Neural progenitor cell (in vitro differentiated cells): ENCODE measurements at regions not wholly inside any gene's neighbourhood (a gene's known extent, or its start where the extent isn't known, plus 50 kb on each side); places are given as distances from the start of the nearest gene placed in this dataset.

Experiments
- DNase-seq: peaks from one replicate; pipeline ENCODE4 v3.0.0-alpha.2; 2016; ENCODE audit warnings: low spot score
- H2AFZ ChIP-seq: fragments of 200-600 bp; sonication (generic); replicated peaks from 2 replicates; pipeline ENCODE4 v1.6.1; 2016; ENCODE audit warnings: antibody characterized with exemption
- H3F3A ChIP-seq: fragments of 200-600 bp; sonication (generic); 2 replicates; pipeline ENCODE4 v1.6.1; 2016; ENCODE audit warnings: antibody characterized with exemption, low read depth
- H3K27ac ChIP-seq: fragments of 200-600 bp; sonication (generic); 2 replicates; pipeline ENCODE4 v1.5.1; 2016; ENCODE audit warnings: mild to moderate bottlenecking
- H3K27me3 ChIP-seq: fragments of 200-600 bp; sonication (generic); 2 replicates; pipeline ENCODE4 v1.6.1; 2016; ENCODE audit warnings: mild to moderate bottlenecking, moderate library complexity
- H3K36me3 ChIP-seq: fragments of 200-600 bp; sonication (generic); 2 replicates; pipeline ENCODE4 v1.5.1; 2016
- H3K4me1 ChIP-seq: fragments of 200-600 bp; sonication (generic); 2 replicates; pipeline ENCODE4 v1.6.1; 2016; ENCODE audit warnings: mixed run types
- H3K4me2 ChIP-seq: fragments of 200-600 bp; sonication (generic); 2 replicates; pipeline ENCODE4 v1.6.1; 2016
- H3K4me3 ChIP-seq: fragments of 200-600 bp; sonication (generic); 2 replicates; pipeline ENCODE4 v1.5.1; 2016
- H3K79me2 ChIP-seq: fragments of 200-600 bp; sonication (generic); 2 replicates; pipeline ENCODE4 v1.6.1; 2016; ENCODE audit warnings: low read depth
- H3K9ac ChIP-seq: fragments of 200-600 bp; sonication (generic); 2 replicates; pipeline ENCODE4 v1.6.1; 2016
- H3K9me3 ChIP-seq: fragments of 200-600 bp; sonication (generic); 2 replicates; pipeline ENCODE4 v1.5.1; 2016; ENCODE audit warnings: low read depth
- H4K20me1 ChIP-seq: fragments of 200-600 bp; sonication (generic); 2 replicates; pipeline ENCODE4 v1.6.1; 2016; ENCODE audit warnings: low read depth
- H3K27ac Mint-ChIP-seq: 3 replicates; pipeline ENCODE4 v1.8.0; 2021; ENCODE audit warnings: mixed read lengths
- H3K27me3 Mint-ChIP-seq: 2 replicates; pipeline ENCODE4 v1.8.0; 2022; ENCODE audit warnings: low read depth, mild to moderate bottlenecking, inconsistent platforms, moderate library complexity, mixed read lengths; ENCODE audit not compliant: insufficient read depth
- H3K36me3 Mint-ChIP-seq: 3 replicates; pipeline ENCODE4 v1.8.0; 2021; ENCODE audit warnings: mixed read lengths
- H3K4me1 Mint-ChIP-seq: 3 replicates; pipeline ENCODE4 v1.8.0; 2021; ENCODE audit warnings: mixed read lengths
- H3K4me3 Mint-ChIP-seq: 3 replicates; pipeline ENCODE4 v1.8.0; 2021; ENCODE audit warnings: mild to moderate bottlenecking, moderate library complexity, mixed read lengths
- H3K9me3 Mint-ChIP-seq: 3 replicates; pipeline ENCODE4 v1.8.0; 2020; ENCODE audit warnings: mixed read lengths
- EZH2 ChIP-seq: fragments of 200-600 bp; sonication (generic); IDR thresholded peaks from 2 replicates; pipeline ENCODE4 v1.6.1; 2017; ENCODE audit warnings: antibody characterized with exemption, mild to moderate bottlenecking, moderate library complexity
- EZH2phosphoT487 ChIP-seq: fragments of 200-600 bp; sonication (generic); IDR thresholded peaks from 2 replicates; pipeline ENCODE4 v1.6.1; 2017; ENCODE audit warnings: antibody characterized with exemption
- TF ChIP-seq, protein P1 (sequence below): fragments of 200-600 bp; sonication (generic); IDR thresholded peaks from 2 replicates; pipeline ENCODE4 v1.5.1; 2017; ENCODE audit warnings: antibody characterized with exemption, mild to moderate bottlenecking

DNA sequence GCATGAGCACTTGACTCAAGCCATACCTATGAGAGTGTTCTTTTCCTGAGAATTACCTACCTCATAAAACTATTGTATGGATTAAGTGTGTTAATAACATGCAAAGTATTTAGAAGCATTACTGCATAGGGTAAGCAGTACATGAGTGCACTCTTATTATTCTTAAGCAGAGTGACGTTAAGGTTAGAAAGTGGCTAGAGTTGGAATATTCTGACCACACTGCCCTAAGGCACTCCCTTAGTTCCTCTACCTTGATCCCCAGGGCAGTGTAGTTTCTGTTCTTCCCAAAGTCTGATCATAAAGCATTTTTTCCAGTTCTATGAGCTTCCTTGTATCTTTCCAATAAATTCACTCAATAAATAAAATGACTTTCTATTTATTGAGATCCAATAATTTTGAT lies 189.2 kb downstream of the PCSK1 start:
- no peak overlapping the region for H2AFZ ChIP-seq
- H3K4me3 ChIP-seq: no peak overlapping the region
- no peak for DNase-seq
- Mint-ChIP-seq H3K4me1 (peaks cover 23% of the 10 kb centered on the region), H3K27ac (no peak overlapping the region), H3K9me3 (peaks cover 10% of the 10 kb centered on the region), H3K4me3 (no peak overlapping the region), H3K27me3 (peaks cover 4% of the 10 kb centered on the region), H3K36me3 (no peaks in the 10 kb centered on the region)
- no peaks in the 10 kb centered on the region for H3K36me3 ChIP-seq
- peaks cover 5% of the 10 kb centered on the region for H3K4me1 ChIP-seq
- TF ChIP-seq EZH2 (no peak), EZH2phosphoT487 (no peak)
- TF ChIP-seq, protein P1, sequence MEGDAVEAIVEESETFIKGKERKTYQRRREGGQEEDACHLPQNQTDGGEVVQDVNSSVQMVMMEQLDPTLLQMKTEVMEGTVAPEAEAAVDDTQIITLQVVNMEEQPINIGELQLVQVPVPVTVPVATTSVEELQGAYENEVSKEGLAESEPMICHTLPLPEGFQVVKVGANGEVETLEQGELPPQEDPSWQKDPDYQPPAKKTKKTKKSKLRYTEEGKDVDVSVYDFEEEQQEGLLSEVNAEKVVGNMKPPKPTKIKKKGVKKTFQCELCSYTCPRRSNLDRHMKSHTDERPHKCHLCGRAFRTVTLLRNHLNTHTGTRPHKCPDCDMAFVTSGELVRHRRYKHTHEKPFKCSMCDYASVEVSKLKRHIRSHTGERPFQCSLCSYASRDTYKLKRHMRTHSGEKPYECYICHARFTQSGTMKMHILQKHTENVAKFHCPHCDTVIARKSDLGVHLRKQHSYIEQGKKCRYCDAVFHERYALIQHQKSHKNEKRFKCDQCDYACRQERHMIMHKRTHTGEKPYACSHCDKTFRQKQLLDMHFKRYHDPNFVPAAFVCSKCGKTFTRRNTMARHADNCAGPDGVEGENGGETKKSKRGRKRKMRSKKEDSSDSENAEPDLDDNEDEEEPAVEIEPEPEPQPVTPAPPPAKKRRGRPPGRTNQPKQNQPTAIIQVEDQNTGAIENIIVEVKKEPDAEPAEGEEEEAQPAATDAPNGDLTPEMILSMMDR: no peak
- no peaks in the 10 kb centered on the region for H3K79me2 ChIP-seq
- H3K9me3 ChIP-seq: no peaks in the 10 kb centered on the region
- no peak overlapping the region for H3K27ac ChIP-seq
- no peaks in the 10 kb centered on the region for H3F3A ChIP-seq
- no peaks in the 10 kb centered on the region for H3K27me3 ChIP-seq
- H4K20me1 ChIP-seq: no peaks in the 10 kb centered on the region
- no peak overlapping the region for H3K4me2 ChIP-seq
- H3K9ac ChIP-seq: no peak overlapping the region

DNA sequence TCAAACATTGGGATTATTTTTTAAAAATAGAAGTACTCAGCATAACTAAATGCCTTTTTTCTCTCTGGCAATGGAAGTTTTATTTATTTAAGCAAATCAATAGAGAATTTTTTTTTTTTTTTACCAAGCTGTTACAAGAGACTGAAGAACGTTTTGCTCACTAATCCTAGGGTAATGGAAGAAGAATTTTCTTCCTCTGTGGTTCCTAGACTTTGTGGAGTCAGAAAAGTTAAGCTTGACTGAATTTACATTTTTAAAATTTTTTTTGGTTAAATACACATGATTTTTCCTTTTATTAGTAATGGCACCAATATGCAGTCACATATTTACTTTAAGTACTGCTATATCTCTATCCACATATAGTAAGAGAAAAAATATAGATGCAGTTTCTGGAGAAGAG lies 189.8 kb downstream of the PCSK1 start:
- TF ChIP-seq, protein P1: no peak
- no peak for TF ChIP-seq EZH2
- TF ChIP-seq EZH2phosphoT487: no peak
- H4K20me1 ChIP-seq: no peaks in the 10 kb centered on the region
- Mint-ChIP-seq H3K36me3 (no peaks in the 10 kb centered on the region), H3K27me3 (peaks cover 4% of the 10 kb centered on the region), H3K4me1 (peaks cover 18% of the 10 kb centered on the region), H3K27ac (no peak overlapping the region), H3K4me3 (no peak overlapping the region), H3K9me3 (peaks cover 10% of the 10 kb centered on the region)
- no peaks in the 10 kb centered on the region for H3K36me3 ChIP-seq
- no peak overlapping the region for H3K4me3 ChIP-seq
- no peaks in the 10 kb centered on the region for H3K27me3 ChIP-seq
- peaks cover 4% of the 10 kb centered on the region for H3K4me1 ChIP-seq
- H3K9me3 ChIP-seq: no peaks in the 10 kb centered on the region
- no peak overlapping the region for H3K4me2 ChIP-seq
- no peak overlapping the region for H3K9ac ChIP-seq
- no peaks in the 10 kb centered on the region for H3F3A ChIP-seq
- no peak for DNase-seq
- no peaks in the 10 kb centered on the region for H3K79me2 ChIP-seq
- no peak overlapping the region for H2AFZ ChIP-seq
- no peak overlapping the region for H3K27ac ChIP-seq

DNA sequence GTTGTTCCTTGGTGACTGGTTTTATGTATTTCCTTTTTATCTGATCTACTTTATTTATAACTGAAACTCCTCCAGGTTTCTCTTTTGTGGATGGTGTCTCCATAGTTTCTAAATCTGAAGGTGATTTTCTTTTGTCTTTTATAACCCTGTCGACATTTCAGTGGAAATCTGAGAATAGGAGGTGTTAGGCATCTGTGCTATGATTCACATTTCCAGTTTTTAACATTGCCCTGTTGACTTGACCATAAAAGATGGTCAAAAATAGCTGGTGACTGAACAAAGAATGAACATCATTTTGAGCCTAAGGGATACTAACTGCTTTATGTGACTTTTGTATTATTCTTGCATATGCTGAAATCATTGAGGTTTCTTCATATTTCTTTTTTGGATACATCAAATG lies 190.5 kb downstream of the PCSK1 start:
- H3F3A ChIP-seq: no peaks in the 10 kb centered on the region
- H2AFZ ChIP-seq: no peak overlapping the region
- no peaks in the 10 kb centered on the region for H3K27me3 ChIP-seq
- DNase-seq: no peak
- Mint-ChIP-seq H3K4me1 (peaks cover 13% of the 10 kb centered on the region), H3K36me3 (no peaks in the 10 kb centered on the region), H3K4me3 (no peak overlapping the region), H3K27me3 (peaks cover 4% of the 10 kb centered on the region), H3K27ac (no peak overlapping the region), H3K9me3 (peaks cover 10% of the 10 kb centered on the region)
- no peak overlapping the region for H3K27ac ChIP-seq
- no peaks in the 10 kb centered on the region for H3K9me3 ChIP-seq
- H4K20me1 ChIP-seq: no peaks in the 10 kb centered on the region
- TF ChIP-seq EZH2phosphoT487 (no peak), EZH2 (no peak)
- TF ChIP-seq, protein P1: no peak
- no peak overlapping the region for H3K4me3 ChIP-seq
- H3K4me2 ChIP-seq: no peak overlapping the region
- no peaks in the 10 kb centered on the region for H3K36me3 ChIP-seq
- no peaks in the 10 kb centered on the region for H3K4me1 ChIP-seq
- no peak overlapping the region for H3K9ac ChIP-seq
- H3K79me2 ChIP-seq: no peaks in the 10 kb centered on the region

DNA sequence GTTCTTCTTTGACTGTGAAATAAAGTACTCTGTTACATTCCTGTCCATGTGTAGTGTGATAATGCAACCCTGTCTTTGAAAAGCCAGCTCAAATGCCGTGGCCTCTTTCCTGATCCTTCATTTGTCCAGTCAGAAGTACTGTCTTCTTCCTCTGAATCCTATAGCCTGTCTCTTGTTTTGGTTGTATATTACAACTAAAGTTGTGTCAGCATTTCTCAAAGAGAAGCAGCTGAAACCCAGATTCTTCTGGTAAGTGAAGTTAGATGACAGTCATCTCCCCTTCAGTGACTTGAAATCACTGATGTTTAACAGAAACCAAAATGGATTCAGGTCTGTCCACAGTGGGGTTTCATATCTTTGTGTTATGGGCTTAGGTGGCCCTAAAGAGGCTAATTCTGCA lies 196.2 kb downstream of the PCSK1 start:
- H2AFZ ChIP-seq: peak overlapping the region; percentile 3
- no peaks in the 10 kb centered on the region for H3K4me1 Mint-ChIP-seq

More for the DNA sequence above, 196.2 kb downstream of the PCSK1 start:
- Mint-ChIP-seq H3K27ac (no peak overlapping the region), H3K27me3 (no peaks in the 10 kb centered on the region), H3K36me3 (no peaks in the 10 kb centered on the region), H3K9me3 (no peaks in the 10 kb centered on the region), H3K4me3 (no peak overlapping the region)
- Histone ChIP-seq H3K4me1 (no peaks in the 10 kb centered on the region), H3K27ac (no peak overlapping the region), H3K4me2 (no peak overlapping the region), H3K36me3 (no peaks in the 10 kb centered on the region), H3F3A (no peaks in the 10 kb centered on the region), H3K9me3 (no peaks in the 10 kb centered on the region), H3K4me3 (no peak overlapping the region), H3K9ac (no peak overlapping the region), H4K20me1 (no peaks in the 10 kb centered on the region), H3K27me3 (no peaks in the 10 kb centered on the region), H3K79me2 (no peaks in the 10 kb centered on the region)
- DNase-seq: no peak
- TF ChIP-seq EZH2 (no peak), EZH2phosphoT487 (no peak)
- TF ChIP-seq, protein P1: no peak
